Stimulated activated CD4-positive, alpha-beta T cell treated with anti-CD3 and anti-CD28 coated beads, Interleukin-15, amount 100 ng/mL, for 48 hours (primary cell): ENCODE measurements at regions not wholly inside any gene's neighbourhood (a gene's known extent, or its start where the extent isn't known, plus 50 kb on each side); places are given as distances from the start of the nearest gene placed in this dataset.
"Not testable (repeated sequence)": the region's sequence is repeated elsewhere in the genome, so short reads cannot be mapped to it uniquely, and the experiment has no call there.

ENCODE experiments used
- DNase-seq, 2 donors: peaks; one replicate each; pipeline ENCODE4 v3.0.0-alpha.2; 2020; ENCODE audit warnings: low read depth in 2 of 2

DNA sequence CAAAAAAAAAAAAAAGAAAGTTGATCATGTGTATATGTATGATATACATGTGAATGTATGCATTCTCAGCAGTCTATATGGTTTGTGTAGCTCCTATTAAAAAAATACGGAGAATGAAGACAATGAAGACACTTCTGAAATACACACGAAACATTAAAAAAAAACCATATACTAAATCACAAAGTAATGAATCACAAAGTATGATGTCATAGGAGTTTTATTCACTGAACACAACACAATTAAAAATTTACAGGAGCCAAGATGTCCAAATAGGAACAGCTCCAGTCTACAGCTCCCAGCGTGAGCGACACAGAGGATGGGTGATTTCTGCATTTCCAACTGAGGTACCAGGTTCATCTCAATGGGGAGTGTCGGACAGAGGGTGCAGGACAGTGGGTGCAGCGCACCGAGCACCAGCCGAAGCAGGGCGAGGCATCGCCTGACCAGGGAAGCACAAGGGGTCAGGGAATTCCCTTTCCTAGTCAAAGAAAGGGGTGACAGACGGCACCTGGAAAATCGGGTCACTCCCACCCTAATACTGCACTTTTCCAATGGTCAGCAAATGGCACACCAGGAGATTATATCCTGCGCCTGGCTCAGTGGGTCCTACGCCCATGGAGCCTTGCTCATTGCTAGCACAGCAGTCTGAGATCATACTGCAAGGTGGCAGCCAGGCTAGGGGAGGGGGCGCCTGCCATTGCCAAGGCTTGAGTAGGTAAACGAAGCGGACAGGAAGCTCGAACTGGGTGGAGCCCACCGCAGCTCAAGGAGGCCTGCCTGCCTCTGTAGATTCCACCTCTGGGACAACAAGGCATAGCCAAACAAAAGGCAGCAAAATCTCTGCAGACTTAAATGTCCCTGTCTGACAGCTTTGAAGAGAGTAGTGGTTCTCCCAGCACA, 53.9 kb upstream of the TUSC1 start:
- not testable (repeated sequence) for DNase-seq
